ENCODE measurements at regions not wholly inside any gene's neighbourhood (a gene's known extent, or its start where the extent isn't known, plus 50 kb on each side); places are given as distances from the start of the nearest gene placed in this dataset.

GRCh38 chr2:52536929-52537460, 1230.6 kb upstream of the CHAC2 start:
- no peak for TF ChIP-seq CTCF (IDR thresholded peaks at IDR 0.05; ENCODE audit: poor library complexity)
- no peak for TF ChIP-seq EZH2 (IDR thresholded peaks at IDR 0.05; ENCODE audit: borderline replicate concordance)
